HCT116 (cell line): ENCODE measurements at regions not wholly inside any gene's neighbourhood (a gene's known extent, or its start where the extent isn't known, plus 50 kb on each side); places are given as distances from the start of the nearest gene placed in this dataset.

Experiments used
- ATAC-seq: fragments of 200-7000 bp; cut with Tn5 transposase; 2 replicates; pipeline ENCODE4 v1.9.1; 2020; ENCODE audit warnings: mild to moderate bottlenecking, moderate library complexity
- BruUV-seq: library from RNA; stranded (reverse); fragments of 400-500 nt; replicated peaks from 2 replicates; lab custom pipeline; 2021; lab: Mats Ljungman, UMichigan
- CTCF ChIA-PET: fragments of 300-600 bp; sonication (Branson Sonifier 250); formaldehyde crosslinking; loops from one replicate; lab custom pipeline; 2021; ENCODE audit warnings: antibody characterized with exemption; lab: Charles Lee
- POLR2A ChIA-PET: fragments of 300-600, 350-600 bp; sonication (Branson Sonifier 250); formaldehyde crosslinking; loops from one replicate; lab custom pipeline; 2021; ENCODE audit warnings: antibody characterized with exemption; lab: Charles Lee
- RAD21 ChIA-PET, 2 experiments: fragments of 300-600 bp; sonication (Branson Sonifier 250); formaldehyde crosslinking; loops; one replicate each; lab custom pipeline; 2023; ENCODE audit warnings: low total read pairs in 2 of 2; ENCODE audit not compliant: uncharacterized antibody in 2 of 2, unreplicated experiment in 2 of 2, low non-redundant PET in 1 of 2; lab: Charles Lee
- DNase-seq: peaks from one replicate; pipeline ENCODE4 v3.0.0-alpha.2; 2010; ENCODE audit warnings: low read depth, low spot score
- H2AFZ ChIP-seq: fragments of 200-600 bp; shearing (Covaris generic), sonication (generic); 2 replicates; pipeline ENCODE4 v1.6.1; 2017; ENCODE audit warnings: low read depth, mixed run types, mixed read lengths, antibody characterized with exemption, low read length; ENCODE audit not compliant: poor library complexity, severe bottlenecking
- H3K27ac ChIP-seq: 2 replicates; pipeline ENCODE4 v1.5.1; 2012; ENCODE audit warnings: low read depth, low read length
- H3K27me3 ChIP-seq: fragments of 200-600 bp; sonication (generic); 2 replicates; pipeline ENCODE4 v1.6.1; 2016; ENCODE audit warnings: mixed run types, low read length, mixed read lengths; ENCODE audit not compliant: insufficient read depth
- H3K36me3 ChIP-seq, 2 experiments: fragments of 200-500 bp in 1 of 2; fragments of 200-600 bp in 1 of 2; sonication (Bioruptor generic) in 1 of 2; sonication (generic) in 1 of 2; 2 replicates each; pipeline versions ENCODE4 v1.5.1 to v1.6.1; 2014 to 2016; ENCODE audit warnings: low read length in 2 of 2, inconsistent platforms in 1 of 2, mixed read lengths in 1 of 2, mixed run types in 1 of 2; ENCODE audit not compliant: insufficient read depth in 2 of 2, control insufficient read depth in 1 of 2
- H3K4me1 ChIP-seq, 2 experiments: fragments of 200-600 bp in 1 of 2; sonication (generic) in 1 of 2; 2 replicates each; pipeline versions ENCODE4 v1.5.1 to v1.6.1; 2012 to 2017; ENCODE audit warnings: low read length in 2 of 2, inconsistent platforms in 1 of 2, mild to moderate bottlenecking in 1 of 2, mixed read lengths in 1 of 2, mixed run types in 1 of 2, moderate library complexity in 1 of 2; ENCODE audit not compliant: insufficient read depth in 2 of 2, control insufficient read depth in 1 of 2
- H3K4me2 ChIP-seq: fragments of 200-600 bp; sonication (generic); 2 replicates; pipeline ENCODE4 v1.6.1; 2017; ENCODE audit warnings: mixed run types, low read length, mixed read lengths
- H3K4me3 ChIP-seq, 2 experiments: fragments of 200-600 bp in 1 of 2; sonication (generic) in 1 of 2; replicated peaks in 1 of 2; 2 replicates each; pipeline ENCODE4 v1.5.1; 2011 to 2016; ENCODE audit warnings: low read length in 2 of 2, control low read depth in 1 of 2, low read depth in 1 of 2, mild to moderate bottlenecking in 1 of 2, mixed read lengths in 1 of 2, mixed run types in 1 of 2
- H3K79me2 ChIP-seq: fragments of 200-600 bp; sonication (generic); 2 replicates; pipeline ENCODE4 v1.6.1; 2017; ENCODE audit warnings: mild to moderate bottlenecking, mixed run types, low read length, moderate library complexity, mixed read lengths; ENCODE audit not compliant: insufficient read depth
- H3K9ac ChIP-seq: fragments of 200-600 bp; sonication (generic); 2 replicates; pipeline ENCODE4 v1.6.1; 2016; ENCODE audit warnings: low read length, mixed read lengths
- H3K9me2 ChIP-seq: fragments of 200-600 bp; sonication (generic), shearing (Covaris generic); 2 replicates; pipeline ENCODE4 v1.6.1; 2017; ENCODE audit warnings: mixed run types, mild to moderate bottlenecking, moderate library complexity; ENCODE audit not compliant: insufficient read depth
- H3K9me3 ChIP-seq, 2 experiments: fragments of 200-500 bp in 1 of 2; fragments of 200-600 bp in 1 of 2; sonication (Bioruptor generic) in 1 of 2; sonication (generic) in 1 of 2; 2 replicates each; pipeline ENCODE4 v1.6.1; 2014 to 2017; ENCODE audit warnings: low read length in 2 of 2, mixed read lengths in 2 of 2, inconsistent platforms in 1 of 2, low read depth in 1 of 2, mild to moderate bottlenecking in 1 of 2, mixed run types in 1 of 2, moderate library complexity in 1 of 2; ENCODE audit not compliant: control insufficient read depth in 1 of 2, insufficient read depth in 1 of 2
- H4K20me1 ChIP-seq: fragments of 200-600 bp; sonication (generic), shearing (Covaris generic); 2 replicates; pipeline ENCODE4 v1.6.1; 2017; ENCODE audit warnings: mixed run types, mild to moderate bottlenecking, moderate library complexity; ENCODE audit not compliant: insufficient read depth
- CBX3 ChIP-seq: IDR thresholded peaks from 2 replicates; pipeline ENCODE4 v1.6.1; 2012; ENCODE audit warnings: low read depth
- ELF1 ChIP-seq: IDR thresholded peaks from 2 replicates; pipeline ENCODE4 v1.6.1; 2012; ENCODE audit warnings: low read depth, borderline replicate concordance
- EZH2phosphoT487 ChIP-seq: fragments of 200-600 bp; IDR thresholded peaks from 2 replicates; pipeline ENCODE4 v1.6.1; 2018; ENCODE audit warnings: antibody characterized with exemption, borderline replicate concordance
- POLR2AphosphoS5 ChIP-seq: IDR thresholded peaks from 2 replicates; pipeline ENCODE4 v1.6.1; 2011; ENCODE audit warnings: mild to moderate bottlenecking, low read depth, low read length, moderate library complexity
- SRF ChIP-seq: IDR thresholded peaks from 2 replicates; pipeline ENCODE4 v1.6.1; 2012; ENCODE audit warnings: low read depth
- YY1 ChIP-seq: IDR thresholded peaks from 2 replicates; pipeline ENCODE4 v1.6.1; 2011; ENCODE audit warnings: low read length, low read depth, moderate library complexity, mild to moderate bottlenecking; ENCODE audit not compliant: insufficient replicate concordance; ENCODE audit errors: extremely low read depth
- intact Hi-C: fragments of 100-400 bp; cut with micrococcal nuclease; formaldehyde crosslinking; loops from 2 replicates; pipeline ENCODE4 v1.10.0; 2022
- TF ChIP-seq, protein P1 (sequence below): IDR thresholded peaks from 2 replicates; pipeline ENCODE4 v1.6.1; 2012
- TF ChIP-seq, protein P2 (sequence below), 3 experiments: fragments of 200-600 bp in 1 of 3; sonication (generic) in 1 of 3; IDR thresholded peaks in 2 of 3; conservative IDR thresholded peaks in 1 of 3; 2 replicates each; pipeline ENCODE4 v1.5.1; 2012 to 2017; ENCODE audit warnings: low read depth in 2 of 3, low read length in 2 of 3, antibody characterized with exemption in 1 of 3, borderline replicate concordance in 1 of 3, control low read depth in 1 of 3, mild to moderate bottlenecking in 1 of 3, mixed read lengths in 1 of 3, mixed run types in 1 of 3, moderate library complexity in 1 of 3; ENCODE audit not compliant: insufficient read depth in 1 of 3

DNA sequence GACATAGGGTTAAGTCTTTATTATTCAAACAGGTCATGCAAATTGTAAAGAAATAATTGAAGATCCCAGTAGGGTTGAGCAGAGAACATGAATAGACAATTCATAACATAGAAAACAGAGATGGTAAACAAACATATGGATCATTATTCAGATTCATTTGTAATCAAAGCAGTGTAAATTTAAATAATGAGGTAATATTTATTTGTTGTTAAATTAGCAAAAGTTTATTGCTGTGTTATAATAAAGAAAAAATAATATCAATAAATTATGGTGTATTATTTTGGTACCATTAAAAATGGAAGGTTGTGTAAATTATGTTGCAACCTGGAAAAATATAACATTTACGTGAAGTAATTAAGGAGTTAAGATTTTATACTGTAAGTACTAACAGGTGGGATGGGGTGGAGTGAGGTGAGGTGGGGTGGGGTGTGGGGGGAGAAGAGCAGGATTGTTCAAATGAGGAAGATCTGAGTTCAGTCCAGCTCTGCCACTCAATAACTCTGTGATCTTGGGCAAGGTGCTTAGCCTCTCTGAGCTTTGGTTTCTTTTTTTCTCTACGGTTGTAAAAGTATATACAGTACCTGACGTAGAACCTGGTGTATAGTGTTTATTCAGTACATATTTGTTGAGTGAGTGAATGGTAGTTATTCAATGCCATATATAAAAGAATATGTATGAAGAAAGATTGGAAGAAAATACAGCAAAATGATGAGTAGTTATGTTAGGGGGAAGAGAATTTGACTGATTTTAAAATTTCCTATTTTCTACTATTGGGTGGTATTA lies 140.3 kb upstream of the KIF26B start:
- Histone ChIP-seq H3K9me3 (no peaks in the 10 kb centered on the region), H3K4me3 (no peak overlapping the region), H4K20me1 (no peaks in the 10 kb centered on the region), H3K79me2 (no peaks in the 10 kb centered on the region), H3K4me2 (no peak overlapping the region), H3K4me1 (no peaks in the 10 kb centered on the region), H3K36me3 (no peaks in the 10 kb centered on the region), H3K9ac (no peak overlapping the region), H3K27me3 (no peaks in the 10 kb centered on the region), H3K27ac (no peak overlapping the region), H2AFZ (no peak overlapping the region), H3K9me2 (no peaks in the 10 kb centered on the region)
- no TSS peak for BruUV-seq
- POLR2A ChIA-PET = no interaction called here
- intact Hi-C loops = no loop called here
- no peak for ATAC-seq
- CTCF ChIA-PET = no interaction called here
- DNase-seq = no peak
- RAD21 ChIA-PET = no interaction called here
- TF ChIP-seq YY1 (no peak), CBX3 (no peak), SRF (no peak), EZH2phosphoT487 (no peak), ELF1 (no peak), POLR2AphosphoS5 (no peak)
- TF ChIP-seq, protein P1, sequence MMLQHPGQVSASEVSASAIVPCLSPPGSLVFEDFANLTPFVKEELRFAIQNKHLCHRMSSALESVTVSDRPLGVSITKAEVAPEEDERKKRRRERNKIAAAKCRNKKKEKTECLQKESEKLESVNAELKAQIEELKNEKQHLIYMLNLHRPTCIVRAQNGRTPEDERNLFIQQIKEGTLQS = no peak
- TF ChIP-seq, protein P2, sequence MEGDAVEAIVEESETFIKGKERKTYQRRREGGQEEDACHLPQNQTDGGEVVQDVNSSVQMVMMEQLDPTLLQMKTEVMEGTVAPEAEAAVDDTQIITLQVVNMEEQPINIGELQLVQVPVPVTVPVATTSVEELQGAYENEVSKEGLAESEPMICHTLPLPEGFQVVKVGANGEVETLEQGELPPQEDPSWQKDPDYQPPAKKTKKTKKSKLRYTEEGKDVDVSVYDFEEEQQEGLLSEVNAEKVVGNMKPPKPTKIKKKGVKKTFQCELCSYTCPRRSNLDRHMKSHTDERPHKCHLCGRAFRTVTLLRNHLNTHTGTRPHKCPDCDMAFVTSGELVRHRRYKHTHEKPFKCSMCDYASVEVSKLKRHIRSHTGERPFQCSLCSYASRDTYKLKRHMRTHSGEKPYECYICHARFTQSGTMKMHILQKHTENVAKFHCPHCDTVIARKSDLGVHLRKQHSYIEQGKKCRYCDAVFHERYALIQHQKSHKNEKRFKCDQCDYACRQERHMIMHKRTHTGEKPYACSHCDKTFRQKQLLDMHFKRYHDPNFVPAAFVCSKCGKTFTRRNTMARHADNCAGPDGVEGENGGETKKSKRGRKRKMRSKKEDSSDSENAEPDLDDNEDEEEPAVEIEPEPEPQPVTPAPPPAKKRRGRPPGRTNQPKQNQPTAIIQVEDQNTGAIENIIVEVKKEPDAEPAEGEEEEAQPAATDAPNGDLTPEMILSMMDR (IDR thresholded peaks at IDR 0.05 in 2 of 3, conservative IDR thresholded peaks at IDR 0.05 in 1 of 3; ENCODE audit: borderline replicate concordance in 1 of 3, insufficient read depth in 1 of 3, low read depth in 2 of 3, low read length in 2 of 3) = no peak
